ENCODE measurements at regions not wholly inside any gene's neighbourhood (a gene's known extent, or its start where the extent isn't known, plus 50 kb on each side); places are given as distances from the start of the nearest gene placed in this dataset.
"Not testable (repeated sequence)": the region's sequence is repeated elsewhere in the genome, so short reads cannot be mapped to it uniquely, and the experiment has no call there.

DNA sequence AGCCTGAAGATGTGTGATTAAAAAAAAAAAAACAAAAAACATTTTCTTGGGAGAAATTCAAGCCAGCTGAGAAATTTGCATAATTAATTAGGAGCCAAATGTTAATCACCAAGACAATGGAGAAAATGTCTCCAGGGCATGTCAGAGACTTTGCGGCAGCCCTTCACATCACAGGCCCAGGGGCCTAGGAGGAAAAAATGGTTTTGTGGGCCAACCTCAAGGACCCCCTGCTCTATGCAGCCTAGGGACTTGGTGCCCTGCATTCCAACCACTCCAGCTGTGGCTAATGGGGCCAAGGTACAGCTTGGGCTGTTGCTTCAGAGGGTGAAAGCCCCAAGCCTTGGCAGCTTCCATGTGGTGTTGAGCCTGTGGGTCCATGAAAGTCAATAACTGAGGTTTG, 241.9 kb upstream of the THUMPD2 start:
- Mint-ChIP-seq H3K36me3 (ENCODE audit: low read depth) (no peaks in the 10 kb centered on the region), H3K27ac (no peak overlapping the region), H3K4me1 (no peaks in the 10 kb centered on the region), H3K27me3 (no peaks in the 10 kb centered on the region), H3K9me3 (peaks cover 18% of the 10 kb centered on the region), H3K4me3 (no peak overlapping the region)
- intact Hi-C loops (cut with micrococcal nuclease), result no loop called here
- DNase-seq (no peak), ATAC-seq (ENCODE audit: low read depth) (no peak)
- TF ChIP-seq, protein P1, sequence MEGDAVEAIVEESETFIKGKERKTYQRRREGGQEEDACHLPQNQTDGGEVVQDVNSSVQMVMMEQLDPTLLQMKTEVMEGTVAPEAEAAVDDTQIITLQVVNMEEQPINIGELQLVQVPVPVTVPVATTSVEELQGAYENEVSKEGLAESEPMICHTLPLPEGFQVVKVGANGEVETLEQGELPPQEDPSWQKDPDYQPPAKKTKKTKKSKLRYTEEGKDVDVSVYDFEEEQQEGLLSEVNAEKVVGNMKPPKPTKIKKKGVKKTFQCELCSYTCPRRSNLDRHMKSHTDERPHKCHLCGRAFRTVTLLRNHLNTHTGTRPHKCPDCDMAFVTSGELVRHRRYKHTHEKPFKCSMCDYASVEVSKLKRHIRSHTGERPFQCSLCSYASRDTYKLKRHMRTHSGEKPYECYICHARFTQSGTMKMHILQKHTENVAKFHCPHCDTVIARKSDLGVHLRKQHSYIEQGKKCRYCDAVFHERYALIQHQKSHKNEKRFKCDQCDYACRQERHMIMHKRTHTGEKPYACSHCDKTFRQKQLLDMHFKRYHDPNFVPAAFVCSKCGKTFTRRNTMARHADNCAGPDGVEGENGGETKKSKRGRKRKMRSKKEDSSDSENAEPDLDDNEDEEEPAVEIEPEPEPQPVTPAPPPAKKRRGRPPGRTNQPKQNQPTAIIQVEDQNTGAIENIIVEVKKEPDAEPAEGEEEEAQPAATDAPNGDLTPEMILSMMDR (IDR thresholded peaks at IDR 0.05), result no peak
- CTCF ChIA-PET, result no interaction called here
- POLR2A ChIA-PET, result no interaction called here

GRCh38 chr2:40016151-40016885, 237.3 kb upstream of the THUMPD2 start:
- Mint-ChIP-seq H3K36me3 (ENCODE audit: low read depth) (no peaks in the 10 kb centered on the region), H3K27ac (no peak overlapping the region), H3K4me3 (no peak overlapping the region), H3K27me3 (no peaks in the 10 kb centered on the region), H3K4me1 (no peaks in the 10 kb centered on the region), H3K9me3 (peaks cover 11% of the 10 kb centered on the region)
- DNase-seq (no peak), ATAC-seq (ENCODE audit: low read depth) (no peak)
- intact Hi-C loops (cut with micrococcal nuclease), result no loop called here
- ChIA-PET POLR2A (no interaction called here), CTCF (no interaction called here)
- TF ChIP-seq, protein P1 (IDR thresholded peaks at IDR 0.05), result no peak

GRCh38 chr2:40013962-40014361, 234.9 kb upstream of the THUMPD2 start:
- H3K9me3 Mint-ChIP-seq; intact Hi-C loops (cut with micrococcal nuclease); ATAC-seq (ENCODE audit: low read depth); H3K4me3 Mint-ChIP-seq; H3K36me3 Mint-ChIP-seq (ENCODE audit: low read depth); CTCF ChIA-PET; H3K27ac Mint-ChIP-seq; H3K4me1 Mint-ChIP-seq; DNase-seq; H3K27me3 Mint-ChIP-seq; POLR2A ChIA-PET: not testable (repeated sequence)

DNA sequence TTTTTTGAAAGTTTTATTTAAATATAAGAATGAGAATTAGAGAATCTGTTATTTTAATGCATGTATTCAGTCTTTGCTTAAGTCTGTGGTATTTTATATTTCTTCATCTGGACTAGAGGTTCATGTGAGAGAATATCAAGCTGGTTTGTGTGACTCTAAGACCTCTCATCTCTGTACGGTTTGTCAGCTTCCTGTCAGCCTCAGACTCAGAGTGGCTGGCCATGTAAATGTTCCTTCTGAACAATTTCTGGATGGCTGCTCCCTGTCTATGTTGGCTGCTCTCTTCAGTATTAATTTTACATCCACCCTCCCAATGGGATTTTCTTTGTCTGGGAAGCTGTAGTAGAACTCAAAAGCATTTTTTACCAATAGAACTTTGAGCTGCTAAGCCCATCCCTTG, 225.3 kb upstream of the THUMPD2 start:
- Mint-ChIP-seq H3K27ac (no peak overlapping the region), H3K27me3 (no peaks in the 10 kb centered on the region), H3K36me3 (ENCODE audit: low read depth) (no peaks in the 10 kb centered on the region), H3K4me3 (no peak overlapping the region), H3K4me1 (no peaks in the 10 kb centered on the region), H3K9me3 (no peaks in the 10 kb centered on the region)
- ATAC-seq (ENCODE audit: low read depth), result no peak
- intact Hi-C loops (cut with micrococcal nuclease), result no loop called here
- DNase-seq, result no peak
- TF ChIP-seq, protein P1 (IDR thresholded peaks at IDR 0.05), result no peak
- POLR2A ChIA-PET, result no interaction called here
- CTCF ChIA-PET, result no interaction called here

GRCh38 chr2:40002339-40002738, 223.3 kb upstream of the THUMPD2 start:
- no peak overlapping the region for H3K27ac Mint-ChIP-seq
- H3K9me3 Mint-ChIP-seq, result no peaks in the 10 kb centered on the region
- DNase-seq (no peak), ATAC-seq (ENCODE audit: low read depth) (no peak)
- no peak overlapping the region for H3K4me3 Mint-ChIP-seq
- ChIA-PET CTCF (no interaction called here), POLR2A (no interaction called here)
- H3K36me3 Mint-ChIP-seq (ENCODE audit: low read depth), result no peaks in the 10 kb centered on the region
- intact Hi-C loops (cut with micrococcal nuclease), result no loop called here
- TF ChIP-seq, protein P1 (IDR thresholded peaks at IDR 0.05), result no peak
- no peaks in the 10 kb centered on the region for H3K4me1 Mint-ChIP-seq
- no peaks in the 10 kb centered on the region for H3K27me3 Mint-ChIP-seq

- DNase-seq (no peak), ATAC-seq (ENCODE audit: low read depth) (no peak)
- Mint-ChIP-seq H3K9me3 (no peaks in the 10 kb centered on the region), H3K4me1 (no peaks in the 10 kb centered on the region), H3K27ac (no peak overlapping the region), H3K4me3 (no peak overlapping the region), H3K27me3 (no peaks in the 10 kb centered on the region), H3K36me3 (ENCODE audit: low read depth) (no peaks in the 10 kb centered on the region)
- ChIA-PET POLR2A (no interaction called here), CTCF (no interaction called here)
- intact Hi-C loops (cut with micrococcal nuclease), result no loop called here
- TF ChIP-seq, protein P1 (IDR thresholded peaks at IDR 0.05), result no peak
These were observed 220.8 kb upstream of the THUMPD2 start for GRCh38 chr2:39999864-40000263.
